GM19455 (cell line): ENCODE measurements at regions not wholly inside any gene's neighbourhood (a gene's known extent, or its start where the extent isn't known, plus 50 kb on each side); places are given as distances from the start of the nearest gene placed in this dataset.

Source experiments
- ATAC-seq: cut with Tn5 transposase; IDR thresholded peaks from one replicate; pipeline ENCODE4 v1.9.1; 2021; ENCODE audit not compliant: unreplicated experiment

GRCh38 chr2:180662941-180663471 is 317.4 kb upstream of the UBE2E3 start:
- ATAC-seq = no peak

- ATAC-seq = no peak
Measured at GRCh38 chr2:180662521-180662920, 317.9 kb upstream of the UBE2E3 start.

- no peak for ATAC-seq
Measured at GRCh38 chr2:180661686-180662030, 318.7 kb upstream of the UBE2E3 start.

- no peak for ATAC-seq
Measured at GRCh38 chr2:180660881-180661685, 319.3 kb upstream of the UBE2E3 start.

- no peak for ATAC-seq
Measured at GRCh38 chr2:180660207-180660606, 320.2 kb upstream of the UBE2E3 start.

GRCh38 chr2:180657054-180657453 is 323.4 kb upstream of the UBE2E3 start:
- ATAC-seq = no peak

GRCh38 chr2:180656455-180656847 is 324.0 kb upstream of the UBE2E3 start:
- no peak for ATAC-seq

- no peak for ATAC-seq
Measured at GRCh38 chr2:180655842-180656454, 324.5 kb upstream of the UBE2E3 start.

GRCh38 chr2:180655393-180655792 is 325.0 kb upstream of the UBE2E3 start:
- ATAC-seq = no peak

- no peak for ATAC-seq
Measured at GRCh38 chr2:180653481-180653880, 326.9 kb upstream of the UBE2E3 start.

- no peak for ATAC-seq
Measured at GRCh38 chr2:180652794-180653193, 327.6 kb upstream of the UBE2E3 start.

GRCh38 chr2:180651596-180651995 is 328.8 kb upstream of the UBE2E3 start:
- ATAC-seq = no peak

- ATAC-seq = no peak
Measured at GRCh38 chr2:180647621-180648020, 332.8 kb upstream of the UBE2E3 start.

GRCh38 chr2:180647221-180647620 is 333.2 kb upstream of the UBE2E3 start:
- ATAC-seq = no peak

GRCh38 chr2:180646756-180647155 is 333.6 kb upstream of the UBE2E3 start:
- ATAC-seq = no peak

- ATAC-seq = no peak
Measured at GRCh38 chr2:180644709-180645108, 335.7 kb upstream of the UBE2E3 start.

GRCh38 chr2:180630756-180631155 is 349.6 kb upstream of the UBE2E3 start:
- ATAC-seq = no peak

GRCh38 chr2:180625006-180625844 is 355.2 kb upstream of the UBE2E3 start:
- ATAC-seq = no peak

- no peak for ATAC-seq
Measured at GRCh38 chr2:180621941-180622918, 358.2 kb upstream of the UBE2E3 start.

- no peak for ATAC-seq
Measured at GRCh38 chr2:180621366-180621765, 359.0 kb upstream of the UBE2E3 start.
